GM19193 (cell line): ENCODE measurements at regions not wholly inside any gene's neighbourhood (a gene's known extent, or its start where the extent isn't known, plus 50 kb on each side); places are given as distances from the start of the nearest gene placed in this dataset.
A peak's percentile ranks its signal among the peaks of the same experiment; 100 is the strongest.

Source experiments
- POLR2A ChIP-seq: IDR thresholded peaks from 4 replicates; pipeline ENCODE4 v1.6.1; 2011; ENCODE audit not compliant: insufficient read depth, insufficient read length; ENCODE audit errors: extremely low read depth

- TF ChIP-seq POLR2A = no peak
Measured at GRCh38 chr11:67820081-67820480, 145.7 kb upstream of the ALDH3B2 start.

GRCh38 chr11:67804435-67805252 is 130.2 kb upstream of the ALDH3B2 start:
- TF ChIP-seq POLR2A = peak; percentile 61

- TF ChIP-seq POLR2A = no peak
Measured at GRCh38 chr11:67795746-67796145, 121.3 kb upstream of the ALDH3B2 start.

GRCh38 chr11:67780056-67780455 is 105.6 kb upstream of the ALDH3B2 start:
- TF ChIP-seq POLR2A = no peak

- no peak for TF ChIP-seq POLR2A
Measured at GRCh38 chr11:67776852-67777520, 102.6 kb upstream of the ALDH3B2 start.

GRCh38 chr11:67745181-67745726 is 70.8 kb upstream of the ALDH3B2 start:
- TF ChIP-seq POLR2A = no peak

- TF ChIP-seq POLR2A = no peak
Measured at GRCh38 chr11:67732045-67732787, 57.8 kb upstream of the ALDH3B2 start.

GRCh38 chr11:67731583-67731982 is 57.2 kb upstream of the ALDH3B2 start:
- no peak for TF ChIP-seq POLR2A
